Mesendoderm (in vitro differentiated cells): ENCODE measurements at regions not wholly inside any gene's neighbourhood (a gene's known extent, or its start where the extent isn't known, plus 50 kb on each side); places are given as distances from the start of the nearest gene placed in this dataset.

Experiments used
- DNase-seq: peaks from one replicate; pipeline ENCODE4 v3.0.0; 2013
- H2AK5ac ChIP-seq: 2 replicates; pipeline ENCODE4 v1.6.1; 2013; ENCODE audit warnings: low read length, inconsistent platforms
- H2BK120ac ChIP-seq: 2 replicates; pipeline ENCODE4 v1.6.1; 2013; ENCODE audit warnings: low read depth, mild to moderate bottlenecking, low read length, moderate library complexity, mixed read lengths
- H2BK15ac ChIP-seq: replicated peaks from 2 replicates; pipeline ENCODE4 v1.6.1; 2013; ENCODE audit warnings: low read depth, mild to moderate bottlenecking, moderate library complexity
- H2BK5ac ChIP-seq: 2 replicates; pipeline ENCODE4 v1.6.1; 2013; ENCODE audit warnings: low read length, inconsistent platforms
- H3K18ac ChIP-seq: 2 replicates; pipeline ENCODE4 v1.6.1; 2013; ENCODE audit warnings: mild to moderate bottlenecking, low read length, mixed read lengths
- H3K23ac ChIP-seq: one replicate; pipeline ENCODE4 v1.6.1; 2013; ENCODE audit warnings: low read length
- H3K27ac ChIP-seq: 2 replicates; pipeline ENCODE4 v1.5.1; 2013; ENCODE audit warnings: low read depth, mild to moderate bottlenecking, inconsistent platforms, low read length, moderate library complexity
- H3K27me3 ChIP-seq: 2 replicates; pipeline ENCODE4 v1.6.1; 2013; ENCODE audit warnings: low read length, control low read depth, mild to moderate bottlenecking, inconsistent platforms; ENCODE audit not compliant: insufficient read depth, poor library complexity
- H3K36me3 ChIP-seq: 2 replicates; pipeline ENCODE4 v1.6.1; 2013; ENCODE audit warnings: low read length, inconsistent platforms; ENCODE audit not compliant: control insufficient read depth, insufficient read depth
- H3K4ac ChIP-seq: one replicate; pipeline ENCODE4 v1.6.1; 2013; ENCODE audit warnings: low read depth, mild to moderate bottlenecking, low read length, moderate library complexity
- H3K4me1 ChIP-seq: 2 replicates; pipeline ENCODE4 v1.6.1; 2013; ENCODE audit warnings: low read depth, low read length, inconsistent platforms; ENCODE audit not compliant: control insufficient read depth
- H3K4me2 ChIP-seq: 2 replicates; pipeline ENCODE4 v1.6.1; 2013; ENCODE audit warnings: low read length
- H3K4me3 ChIP-seq: 2 replicates; pipeline ENCODE4 v1.5.1; 2013; ENCODE audit warnings: mild to moderate bottlenecking, low read length
- H3K56ac ChIP-seq: one replicate; pipeline ENCODE4 v1.6.1; 2013; ENCODE audit warnings: low read length
- H3K79me1 ChIP-seq: 2 replicates; pipeline ENCODE4 v1.6.1; 2013; ENCODE audit warnings: low read length, inconsistent platforms
- H3K79me2 ChIP-seq: 2 replicates; pipeline ENCODE4 v1.6.1; 2013; ENCODE audit warnings: mild to moderate bottlenecking, low read length; ENCODE audit not compliant: control insufficient read depth, insufficient read depth
- H3K9ac ChIP-seq: 2 replicates; pipeline ENCODE4 v1.6.1; 2013; ENCODE audit warnings: low read length, inconsistent platforms
- H4K5ac ChIP-seq: one replicate; pipeline ENCODE4 v1.6.1; 2013; ENCODE audit warnings: low read length
- H4K8ac ChIP-seq: one replicate; pipeline ENCODE4 v1.6.1; 2013; ENCODE audit warnings: low read depth, mild to moderate bottlenecking, control low read depth, low read length, moderate library complexity
- WGBS: extraction: QIAGEN DNeasy Blood & Tissue Kit; methylation state at CpG from one replicate; pipeline ENCODE4 v1.1.7; 2013; ENCODE audit warnings: low lambda C conversion rate, missing lambda C conversion rate; ENCODE audit not compliant: insufficient coverage; ENCODE audit errors: extremely low coverage; 5-methylcytosine and 5-hydroxymethylcytosine counted together

DNA sequence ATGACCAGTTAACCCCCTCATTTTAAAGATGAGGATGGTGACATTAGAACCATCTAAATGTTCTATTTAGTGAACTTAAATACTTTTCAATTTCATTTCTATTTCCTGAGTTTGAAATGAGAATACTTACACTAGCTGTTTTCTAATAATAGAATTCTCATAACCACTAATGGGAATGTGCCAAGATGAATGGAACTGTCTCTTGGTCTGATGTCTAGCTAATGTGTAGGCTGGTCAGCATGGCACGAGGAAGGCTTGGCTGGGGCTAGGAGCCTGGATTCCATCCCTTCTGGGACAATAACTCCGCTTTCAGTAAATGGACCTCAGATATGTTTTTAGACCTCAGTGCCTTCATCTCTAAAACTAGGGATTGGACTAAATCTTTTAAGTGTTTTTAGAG, 185.8 kb upstream of the NRP1 start:
- no peak overlapping the region for H2BK5ac ChIP-seq
- no peak overlapping the region for H3K56ac ChIP-seq
- H3K36me3 ChIP-seq: no peaks in the 10 kb centered on the region
- H3K18ac ChIP-seq: no peak overlapping the region
- H3K4ac ChIP-seq: no peak overlapping the region
- H3K9ac ChIP-seq: no peak overlapping the region
- H4K8ac ChIP-seq: no peak overlapping the region
- H3K27ac ChIP-seq: no peak overlapping the region
- no peak overlapping the region for H3K4me2 ChIP-seq
- no peak overlapping the region for H3K4me3 ChIP-seq
- no peak overlapping the region for H2AK5ac ChIP-seq
- no peak overlapping the region for H4K5ac ChIP-seq
- no CpG with 5 or more reads among the region's 2 CpGs for WGBS
- no peaks in the 10 kb centered on the region for H3K79me2 ChIP-seq
- H3K23ac ChIP-seq: no peak overlapping the region
- H2BK120ac ChIP-seq: no peak overlapping the region
- no peaks in the 10 kb centered on the region for H3K79me1 ChIP-seq
- H3K4me1 ChIP-seq: peaks cover 2% of the 10 kb centered on the region
- no peak overlapping the region for H2BK15ac ChIP-seq
- H3K27me3 ChIP-seq: no peaks in the 10 kb centered on the region
- DNase-seq: no peak

DNA sequence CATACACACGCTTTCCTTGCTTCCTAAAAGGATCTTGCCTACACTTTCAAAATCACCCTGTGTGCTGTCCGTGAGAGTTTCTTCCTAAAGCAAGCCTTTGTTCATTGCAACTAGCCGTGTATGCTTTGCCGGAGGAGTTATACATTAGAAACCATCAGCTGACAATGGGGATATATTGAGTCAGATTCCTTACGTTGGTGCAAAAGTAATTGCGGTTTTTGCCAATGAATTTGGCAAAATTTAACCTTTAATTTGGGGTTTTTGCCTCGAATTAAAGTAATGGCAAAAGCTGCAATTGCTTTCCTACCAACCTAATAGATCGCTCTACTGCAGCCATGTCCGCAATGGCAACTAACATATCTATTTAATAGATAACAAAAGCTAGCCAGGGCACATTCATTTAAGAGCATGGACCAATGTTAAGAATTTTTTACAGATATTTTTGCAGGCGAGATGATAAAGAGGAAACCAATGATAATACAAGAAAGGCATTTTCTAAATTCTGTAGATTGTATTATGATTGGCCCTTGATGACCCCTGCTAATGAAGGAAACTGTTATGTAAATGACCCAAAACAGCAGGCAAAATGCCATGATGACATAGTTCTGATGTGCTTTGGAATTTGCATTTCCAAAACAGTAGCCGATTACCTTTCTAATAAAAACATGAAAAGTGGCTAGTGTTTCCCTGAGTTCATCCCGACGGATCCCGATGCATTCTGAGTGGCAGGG, 184.8 kb upstream of the NRP1 start:
- no peak overlapping the region for H2BK15ac ChIP-seq
- peaks cover 2% of the 10 kb centered on the region for H3K4me1 ChIP-seq
- H3K4ac ChIP-seq: no peak overlapping the region
- H3K4me2 ChIP-seq: no peak overlapping the region
- no peaks in the 10 kb centered on the region for H3K79me1 ChIP-seq
- H3K79me2 ChIP-seq: no peaks in the 10 kb centered on the region
- no peak overlapping the region for H2BK120ac ChIP-seq
- no CpG with 5 or more reads among the region's 14 CpGs for WGBS
- peak; percentile 47 for DNase-seq
- H3K56ac ChIP-seq: no peak overlapping the region
- no peaks in the 10 kb centered on the region for H3K27me3 ChIP-seq
- no peak overlapping the region for H3K4me3 ChIP-seq
- H4K5ac ChIP-seq: no peak overlapping the region
- no peak overlapping the region for H2BK5ac ChIP-seq
- H3K27ac ChIP-seq: no peak overlapping the region
- H3K18ac ChIP-seq: peak overlapping the region; percentile 68
- H3K9ac ChIP-seq: no peak overlapping the region
- H4K8ac ChIP-seq: no peak overlapping the region
- H3K36me3 ChIP-seq: no peaks in the 10 kb centered on the region
- no peak overlapping the region for H2AK5ac ChIP-seq
- no peak overlapping the region for H3K23ac ChIP-seq

DNA sequence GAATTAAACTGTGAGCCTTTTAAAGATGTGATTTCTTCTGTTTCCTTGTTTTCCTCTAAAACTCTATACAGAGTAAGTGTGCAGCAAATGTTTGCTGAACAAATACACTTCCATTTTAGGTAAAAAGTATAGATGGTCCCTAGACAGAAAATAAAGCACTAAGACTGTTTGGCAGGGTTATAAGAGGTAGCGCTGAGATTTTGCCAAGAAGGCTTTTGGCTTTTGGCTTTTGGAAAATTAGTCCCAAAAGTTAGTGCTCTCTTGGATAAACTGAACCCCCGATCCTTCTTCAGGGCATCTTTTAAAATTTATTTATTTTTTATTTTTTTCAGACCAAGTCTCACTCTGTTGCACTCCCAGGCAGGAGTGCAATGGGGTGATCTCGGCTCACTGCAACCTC, 175.7 kb upstream of the NRP1 start:
- H3K4me2 ChIP-seq: no peak overlapping the region
- H3K18ac ChIP-seq: no peak overlapping the region
- H3K27me3 ChIP-seq: no peaks in the 10 kb centered on the region
- no peak overlapping the region for H3K9ac ChIP-seq
- H3K27ac ChIP-seq: no peak overlapping the region
- no peak overlapping the region for H2BK15ac ChIP-seq
- no peak overlapping the region for H2BK120ac ChIP-seq
- WGBS: no CpG with 5 or more reads among the region's 3 CpGs
- H2BK5ac ChIP-seq: no peak overlapping the region
- H2AK5ac ChIP-seq: no peak overlapping the region
- no peak overlapping the region for H4K5ac ChIP-seq
- DNase-seq: no peak
- H3K56ac ChIP-seq: no peak overlapping the region
- H4K8ac ChIP-seq: no peak overlapping the region
- H3K23ac ChIP-seq: no peak overlapping the region
- no peak overlapping the region for H3K4me3 ChIP-seq
- no peaks in the 10 kb centered on the region for H3K79me1 ChIP-seq
- no peak overlapping the region for H3K4ac ChIP-seq
- no peaks in the 10 kb centered on the region for H3K79me2 ChIP-seq
- H3K4me1 ChIP-seq: no peaks in the 10 kb centered on the region
- H3K36me3 ChIP-seq: no peaks in the 10 kb centered on the region

DNA sequence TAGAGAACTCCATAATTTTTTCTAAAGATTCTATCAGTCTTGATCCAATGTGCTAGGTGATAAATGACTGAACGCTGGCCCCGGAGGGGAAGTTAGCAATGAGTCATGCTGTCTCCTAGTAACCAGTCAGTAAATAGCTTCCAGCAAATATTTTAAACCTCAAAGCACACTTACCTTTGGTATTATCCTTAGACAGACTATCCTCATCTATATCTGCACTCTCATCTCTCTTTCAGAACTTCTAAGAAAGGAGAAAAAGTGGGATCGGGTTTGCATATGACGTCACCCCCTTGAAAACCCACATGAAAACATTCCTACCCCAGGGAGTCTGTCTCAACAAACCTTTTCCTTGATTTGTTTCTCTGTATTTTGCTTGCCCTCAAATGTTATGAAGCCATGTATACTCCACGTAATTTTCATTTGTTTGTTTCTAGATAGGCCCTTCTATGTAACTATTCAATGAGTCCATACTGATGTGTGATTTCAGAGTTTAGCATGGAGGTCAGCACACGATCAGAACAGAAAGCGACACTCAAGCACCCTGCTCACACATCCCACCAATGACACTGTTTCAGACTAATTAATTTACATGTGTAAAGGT, 174.9 kb upstream of the NRP1 start:
- H3K56ac ChIP-seq: no peak overlapping the region
- H3K23ac ChIP-seq: no peak overlapping the region
- H4K8ac ChIP-seq: no peak overlapping the region
- no peaks in the 10 kb centered on the region for H3K79me1 ChIP-seq
- H2BK120ac ChIP-seq: no peak overlapping the region
- H3K4me3 ChIP-seq: no peak overlapping the region
- no peak overlapping the region for H3K4ac ChIP-seq
- DNase-seq: peak; percentile 90
- H3K18ac ChIP-seq: no peak overlapping the region
- H2BK15ac ChIP-seq: peak overlapping the region; percentile 74
- H3K4me1 ChIP-seq: no peaks in the 10 kb centered on the region
- no peak overlapping the region for H3K27ac ChIP-seq
- no peak overlapping the region for H2AK5ac ChIP-seq
- WGBS: no CpG with 5 or more reads among the region's 7 CpGs
- H3K4me2 ChIP-seq: no peak overlapping the region
- H3K27me3 ChIP-seq: no peaks in the 10 kb centered on the region
- H3K9ac ChIP-seq: no peak overlapping the region
- H3K36me3 ChIP-seq: no peaks in the 10 kb centered on the region
- H4K5ac ChIP-seq: no peak overlapping the region
- no peaks in the 10 kb centered on the region for H3K79me2 ChIP-seq
- H2BK5ac ChIP-seq: no peak overlapping the region

DNA sequence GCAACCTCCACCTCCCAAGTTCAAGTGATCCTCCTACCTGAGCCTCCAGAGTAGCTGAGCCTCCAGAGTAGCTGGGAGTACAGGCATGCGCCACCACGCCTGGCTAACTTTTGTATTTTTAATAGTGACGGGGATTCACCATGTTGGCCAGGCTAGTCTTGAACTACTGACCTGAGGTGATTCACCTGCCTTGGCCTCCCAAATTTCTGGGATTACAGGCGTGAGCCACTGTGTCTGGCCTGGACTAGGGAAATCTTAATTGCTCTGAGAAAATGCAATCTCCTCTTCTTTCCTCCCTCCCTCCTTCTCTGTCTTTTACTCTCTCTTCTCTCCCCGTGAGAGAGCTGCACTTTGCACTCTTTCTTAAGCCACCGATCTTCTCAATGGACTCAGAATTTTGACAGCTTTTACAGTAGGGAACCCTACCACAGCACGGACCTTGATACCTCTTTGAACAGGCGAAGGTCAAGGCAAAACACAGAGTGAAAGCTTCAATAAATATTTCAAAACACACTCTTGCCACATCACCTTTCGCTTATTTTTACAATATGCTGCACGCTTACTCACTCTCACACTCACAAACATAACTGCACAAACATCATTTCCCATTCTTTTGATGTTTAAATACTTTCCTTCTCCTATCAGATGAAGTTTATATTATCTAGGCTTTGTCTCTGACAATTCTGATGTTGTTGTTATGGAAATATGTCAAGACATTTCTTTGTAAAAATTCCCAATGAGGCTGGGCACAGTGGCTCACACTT, 173.4 kb upstream of the NRP1 start:
- Histone ChIP-seq H3K79me1 (no peaks in the 10 kb centered on the region), H3K18ac (no peak overlapping the region), H2BK120ac (no peak overlapping the region), H3K9ac (no peak overlapping the region), H4K8ac (no peak overlapping the region), H3K23ac (no peak overlapping the region), H3K4me1 (no peaks in the 10 kb centered on the region), H3K56ac (no peak overlapping the region), H3K4me2 (no peak overlapping the region), H3K27ac (no peak overlapping the region), H4K5ac (no peak overlapping the region), H3K4ac (no peak overlapping the region), H3K4me3 (no peak overlapping the region), H3K36me3 (no peaks in the 10 kb centered on the region), H2BK5ac (no peak overlapping the region), H3K27me3 (no peaks in the 10 kb centered on the region), H2BK15ac (no peak overlapping the region), H2AK5ac (no peak overlapping the region), H3K79me2 (no peaks in the 10 kb centered on the region)
- DNase-seq: no peak
- whole genome bisulfite sequencing: 100% methylated on average over 1 of the region's 10 CpGs
